BJ (cell line): ENCODE measurements at regions not wholly inside any gene's neighbourhood (a gene's known extent, or its start where the extent isn't known, plus 50 kb on each side); places are given as distances from the start of the nearest gene placed in this dataset.

Experiments used
- CTCF ChIA-PET: fragments of 350-600 bp; formaldehyde crosslinking; extraction: SDS; loops from one replicate; lab custom pipeline; 2021; ENCODE audit warnings: antibody characterized with exemption, inconsistent platforms; lab: Yijun Ruan, JAX
- POLR2A ChIA-PET: fragments of 300-600 bp; sonication (Branson Sonifier 250); formaldehyde crosslinking; extraction: SDS; loops from one replicate; lab custom pipeline; 2021; ENCODE audit warnings: antibody characterized with exemption; lab: Charles Lee
- DNase-seq: peaks from one replicate; pipeline ENCODE4 v3.0.0-alpha.2; 2011; ENCODE audit warnings: low read depth
- H3K27me3 ChIP-seq: 2 replicates; pipeline ENCODE4 v1.6.0; 2011; ENCODE audit warnings: low read length; ENCODE audit not compliant: control insufficient read depth, insufficient read depth
- H3K36me3 ChIP-seq: 2 replicates; pipeline ENCODE4 v1.5.1; 2011; ENCODE audit warnings: low read length; ENCODE audit not compliant: control insufficient read depth, insufficient read depth
- H3K4me3 ChIP-seq: 2 replicates; pipeline ENCODE4 v1.5.1; 2011; ENCODE audit warnings: low read depth, mild to moderate bottlenecking, control low read depth, low read length
- TF ChIP-seq, protein P1 (sequence below): IDR thresholded peaks from 2 replicates; pipeline ENCODE4 v1.5.1; 2011; ENCODE audit warnings: low read depth, mild to moderate bottlenecking, control low read depth, inconsistent platforms, low read length, moderate library complexity; ENCODE audit not compliant: insufficient read depth

DNA sequence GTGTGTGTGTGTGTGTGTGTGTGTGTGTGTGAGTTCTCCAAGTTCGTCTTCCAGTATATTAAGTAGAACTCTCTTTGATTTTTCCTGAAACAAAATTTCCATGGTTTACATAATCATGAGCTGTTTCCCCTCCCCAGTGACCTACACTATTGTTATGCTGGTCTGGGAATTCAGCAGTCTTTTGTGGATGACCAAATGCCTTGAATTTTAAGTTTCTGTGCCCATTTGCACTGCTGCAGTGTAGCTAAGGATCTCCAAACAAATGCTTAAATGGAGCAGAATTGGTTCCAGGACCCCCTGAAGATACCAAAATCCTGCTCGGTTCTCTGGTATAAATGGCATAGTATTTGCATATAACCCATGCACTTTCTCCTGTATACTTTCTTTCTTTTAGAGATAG is 77.2 kb upstream of the SLC34A2 start:
- Histone ChIP-seq H3K36me3 (no peaks in the 10 kb centered on the region), H3K27me3 (peaks cover 3% of the 10 kb centered on the region; the same call in 1 of the 2 replicates), H3K4me3 (no peak overlapping the region)
- POLR2A ChIA-PET: no interaction called here
- TF ChIP-seq, protein P1, sequence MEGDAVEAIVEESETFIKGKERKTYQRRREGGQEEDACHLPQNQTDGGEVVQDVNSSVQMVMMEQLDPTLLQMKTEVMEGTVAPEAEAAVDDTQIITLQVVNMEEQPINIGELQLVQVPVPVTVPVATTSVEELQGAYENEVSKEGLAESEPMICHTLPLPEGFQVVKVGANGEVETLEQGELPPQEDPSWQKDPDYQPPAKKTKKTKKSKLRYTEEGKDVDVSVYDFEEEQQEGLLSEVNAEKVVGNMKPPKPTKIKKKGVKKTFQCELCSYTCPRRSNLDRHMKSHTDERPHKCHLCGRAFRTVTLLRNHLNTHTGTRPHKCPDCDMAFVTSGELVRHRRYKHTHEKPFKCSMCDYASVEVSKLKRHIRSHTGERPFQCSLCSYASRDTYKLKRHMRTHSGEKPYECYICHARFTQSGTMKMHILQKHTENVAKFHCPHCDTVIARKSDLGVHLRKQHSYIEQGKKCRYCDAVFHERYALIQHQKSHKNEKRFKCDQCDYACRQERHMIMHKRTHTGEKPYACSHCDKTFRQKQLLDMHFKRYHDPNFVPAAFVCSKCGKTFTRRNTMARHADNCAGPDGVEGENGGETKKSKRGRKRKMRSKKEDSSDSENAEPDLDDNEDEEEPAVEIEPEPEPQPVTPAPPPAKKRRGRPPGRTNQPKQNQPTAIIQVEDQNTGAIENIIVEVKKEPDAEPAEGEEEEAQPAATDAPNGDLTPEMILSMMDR: no peak
- DNase-seq: no peak
- CTCF ChIA-PET: interaction anchor here (0.6 kb wide), 1 partner anchor 1841 kb away, joined by 4 read pairs; no protein-coding TSS in a partner anchor

DNA sequence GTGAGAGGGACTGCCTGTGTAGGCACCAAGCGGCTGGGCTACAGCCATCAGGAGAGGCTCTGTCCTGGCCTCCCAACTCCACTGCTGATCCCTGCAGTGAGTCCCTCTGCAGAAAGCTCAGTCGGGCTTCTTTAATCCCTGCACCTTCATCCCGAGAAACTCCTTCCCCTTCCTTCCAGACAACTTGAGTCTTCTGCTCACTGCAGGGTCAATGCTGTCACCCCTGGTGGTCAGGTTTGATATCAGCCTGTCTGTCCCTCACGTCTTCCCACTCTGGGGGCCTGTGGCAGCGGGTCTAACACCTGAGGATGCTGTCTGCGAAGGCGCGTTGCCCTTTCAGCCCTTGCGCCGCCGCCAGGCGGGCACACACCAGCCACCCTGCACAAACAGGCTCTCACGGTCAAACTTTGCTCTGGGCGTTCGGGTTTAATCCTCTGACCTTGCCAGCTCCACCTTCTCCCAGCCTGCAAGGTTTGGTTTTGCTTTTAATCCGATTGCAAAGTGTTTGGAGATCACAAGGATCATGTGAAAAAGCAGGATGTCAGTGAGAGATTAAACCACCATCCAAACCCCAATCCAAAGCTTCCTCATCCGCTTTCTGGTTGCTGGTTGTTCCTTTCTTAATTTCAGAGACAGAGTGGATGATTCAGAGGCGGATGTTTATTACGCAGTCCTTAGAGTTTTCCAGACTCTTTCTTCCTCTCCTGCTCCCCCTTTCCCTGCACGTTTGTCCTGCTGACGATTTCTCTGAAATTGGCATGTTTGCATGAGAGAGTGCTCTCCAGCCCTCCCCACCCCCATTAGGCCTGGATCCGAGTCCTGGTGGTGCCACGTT is 74.8 kb upstream of the SLC34A2 start:
- CTCF ChIA-PET: no interaction called here
- DNase-seq: no peak
- TF ChIP-seq, protein P1: no peak

DNA sequence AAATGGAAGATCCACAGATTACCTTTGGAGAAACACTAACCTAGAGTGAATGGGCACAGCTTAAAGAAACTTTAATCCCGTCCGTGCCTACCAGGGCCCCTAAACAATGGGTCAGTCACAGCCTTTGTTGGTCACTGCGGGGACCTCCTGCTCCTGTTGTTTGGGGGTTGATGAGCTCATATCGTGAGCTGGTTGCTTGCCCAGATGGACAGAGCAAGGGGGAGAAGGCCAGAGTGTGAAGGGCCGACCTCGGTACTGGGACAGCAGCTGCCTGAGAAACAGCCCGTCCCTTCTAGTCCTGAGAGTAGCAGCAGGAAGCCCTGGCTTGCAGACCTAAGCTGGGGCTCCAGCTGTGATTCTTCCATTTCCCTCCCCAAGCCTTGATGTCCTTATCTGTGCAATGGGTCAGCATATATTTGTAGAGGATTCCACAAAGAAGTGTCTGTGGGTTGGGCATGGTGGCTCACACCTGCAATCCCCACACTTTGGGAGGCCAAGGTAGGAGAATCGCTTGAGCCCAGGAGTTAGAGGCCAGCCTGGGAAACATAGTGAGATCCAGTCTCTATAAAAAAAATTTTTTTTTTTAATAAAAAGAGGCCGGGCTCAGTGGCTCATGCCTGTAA is 69.6 kb upstream of the SLC34A2 start:
- Histone ChIP-seq H3K4me3 (no peak overlapping the region), H3K27me3 (no peaks in the 10 kb centered on the region), H3K36me3 (no peaks in the 10 kb centered on the region)
- TF ChIP-seq, protein P1: no peak
- CTCF ChIA-PET: no interaction called here
- DNase-seq: no peak
- POLR2A ChIA-PET: no interaction called here

More for the DNA sequence above, 74.8 kb upstream of the SLC34A2 start:
- Histone ChIP-seq H3K27me3 (peaks cover 3% of the 10 kb centered on the region; the same call in 1 of the 2 replicates), H3K4me3 (no peak overlapping the region), H3K36me3 (no peaks in the 10 kb centered on the region)
- POLR2A ChIA-PET: no interaction called here

DNA sequence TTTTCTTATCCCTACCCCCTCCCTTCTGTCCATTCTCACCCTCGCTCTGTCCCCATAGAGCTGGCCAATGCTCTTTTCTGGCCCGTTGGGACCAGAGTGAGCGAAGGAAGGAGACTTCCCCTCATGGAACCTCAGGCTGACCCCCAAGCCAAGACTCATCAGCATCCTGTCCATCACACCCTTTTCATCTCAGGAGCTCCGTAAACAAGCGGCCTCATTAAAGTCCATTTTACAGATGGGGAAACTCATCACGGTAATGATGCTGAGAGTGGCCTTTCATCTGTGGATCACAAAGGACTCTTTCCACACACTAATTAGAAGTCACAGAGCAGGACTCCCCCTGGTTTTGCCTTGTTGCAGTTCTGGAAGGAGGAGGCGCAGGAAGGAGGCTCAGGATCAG is 67.4 kb upstream of the SLC34A2 start:
- POLR2A ChIA-PET: no interaction called here
- no peak overlapping the region for H3K4me3 ChIP-seq
- DNase-seq: no peak
- H3K27me3 ChIP-seq: no peaks in the 10 kb centered on the region
- TF ChIP-seq, protein P1: no peak
- H3K36me3 ChIP-seq: no peaks in the 10 kb centered on the region
- CTCF ChIA-PET: no interaction called here

DNA sequence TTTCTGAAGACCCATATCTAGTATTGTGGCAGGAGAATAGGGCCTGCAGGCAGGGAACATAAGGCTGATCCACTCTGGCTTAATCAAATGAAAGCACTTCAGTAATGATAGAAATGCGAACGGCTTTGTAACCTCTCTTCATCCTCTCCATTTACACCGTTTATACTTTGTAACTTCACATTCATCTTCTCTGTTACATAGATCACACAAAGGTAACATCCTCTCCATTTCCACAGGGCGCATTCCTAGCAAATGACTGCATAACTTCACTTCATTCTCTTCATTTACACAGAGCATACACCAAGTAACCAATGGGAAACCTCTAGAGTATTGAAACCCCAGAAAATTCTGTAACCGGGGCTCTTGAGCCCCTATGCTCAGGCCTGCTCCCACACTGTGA is 65.5 kb upstream of the SLC34A2 start:
- TF ChIP-seq, protein P1: no peak
- POLR2A ChIA-PET: no interaction called here
- Histone ChIP-seq H3K36me3 (no peaks in the 10 kb centered on the region), H3K4me3 (no peak overlapping the region), H3K27me3 (no peaks in the 10 kb centered on the region)
- CTCF ChIA-PET: interaction anchor here (0.6 kb wide), 1 partner anchor 35 kb away, joined by 3 read pairs; no protein-coding TSS in a partner anchor
- DNase-seq: no peak
